ENCODE measurements at regions not wholly inside any gene's neighbourhood (a gene's known extent, or its start where the extent isn't known, plus 50 kb on each side); places are given as distances from the start of the nearest gene placed in this dataset.

DNA sequence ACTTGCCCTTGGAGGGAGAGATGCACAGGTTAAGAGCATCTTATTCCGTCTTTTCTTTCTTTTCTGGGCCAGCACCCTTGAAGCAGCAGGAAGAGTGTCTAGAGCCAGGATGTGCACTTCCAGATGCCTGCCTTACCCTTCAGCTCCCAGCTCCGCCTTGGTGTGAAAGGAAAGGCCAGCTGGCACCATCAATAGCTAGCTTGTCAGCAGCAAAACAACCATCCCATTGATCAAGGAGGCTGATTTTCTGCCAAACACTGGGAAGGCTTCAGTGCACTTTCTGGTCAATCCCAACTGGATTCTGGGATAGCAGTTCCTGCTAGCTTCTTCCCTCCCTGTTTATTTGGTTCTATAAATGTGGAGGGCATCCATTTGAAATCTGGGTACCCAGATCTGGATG, 110.9 kb upstream of the GALNT15 start:
- DNase-seq (ENCODE audit: extremely low spot score): no peak
- POLR2A ChIA-PET: no interaction called here
- CTCF ChIA-PET: no interaction called here
- TF ChIP-seq ARNT (IDR thresholded peaks at IDR 0.05) (no peak), ZNF384 (IDR thresholded peaks at IDR 0.05) (no peak), LEF1 (IDR thresholded peaks at IDR 0.05; ENCODE audit: borderline replicate concordance) (no peak), SUZ12 (IDR thresholded peaks at IDR 0.05) (no peak), TARDBP (IDR thresholded peaks at IDR 0.05) (no peak), HDGF (IDR thresholded peaks at IDR 0.05; ENCODE audit: borderline replicate concordance) (no peak), FOXM1 (IDR thresholded peaks at IDR 0.05; ENCODE audit: borderline replicate concordance) (no peak), L3MBTL2 (conservative IDR thresholded peaks at IDR 0.05) (no peak), ELF4 (IDR thresholded peaks at IDR 0.05) (no peak), FOXA1 (IDR thresholded peaks at IDR 0.05) (no peak), FOXK2 (IDR thresholded peaks at IDR 0.05) (no peak), SP1 (IDR thresholded peaks at IDR 0.05) (no peak), BHLHE40 (IDR thresholded peaks at IDR 0.05; ENCODE audit: borderline replicate concordance) (no peak), NFRKB (IDR thresholded peaks at IDR 0.05) (no peak)

DNA sequence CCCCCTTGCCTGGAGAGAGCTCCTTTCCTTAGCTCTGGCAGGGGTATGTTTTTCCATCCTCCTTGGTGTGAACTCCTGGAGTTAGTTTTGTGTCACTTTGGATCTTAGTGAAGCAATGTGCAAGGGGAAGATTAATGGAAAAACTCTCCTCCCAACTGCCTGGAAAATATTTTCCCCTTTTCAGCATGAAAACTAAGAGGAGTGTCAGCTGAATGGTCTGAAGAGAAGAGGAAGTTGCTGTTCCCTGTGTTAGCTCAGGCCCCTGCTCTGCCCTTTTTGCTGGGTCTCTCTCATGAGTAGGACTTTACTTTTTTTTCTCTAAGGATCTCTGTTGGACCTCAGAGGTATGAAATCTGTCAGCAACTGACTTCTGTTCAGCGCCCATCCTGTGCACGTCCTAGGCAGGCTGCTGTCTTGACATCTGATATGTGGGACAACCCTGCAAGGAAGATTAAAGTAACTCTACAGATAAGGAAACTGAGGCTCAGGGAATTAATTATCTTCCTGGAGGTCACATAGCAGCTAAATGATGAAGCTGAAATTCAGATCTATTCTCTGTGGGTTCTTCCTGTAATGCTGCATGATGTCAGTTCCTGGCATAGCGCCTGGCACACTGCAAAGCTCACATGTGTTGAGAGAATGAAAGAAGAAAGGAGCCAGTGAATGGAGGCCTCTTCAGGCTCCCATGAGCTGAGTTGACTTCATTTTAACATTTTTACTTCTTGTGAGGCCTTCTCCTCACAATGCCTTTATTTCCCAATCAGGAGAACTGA, 109.7 kb upstream of the GALNT15 start:
- CTCF ChIA-PET: interaction anchor here (0.6 kb wide), 1 partner anchor 114 kb away, joined by 3 read pairs; no protein-coding TSS in a partner anchor
- no peak for DNase-seq (ENCODE audit: extremely low spot score)
- POLR2A ChIA-PET: no interaction called here
- TF ChIP-seq FOXA1 (IDR thresholded peaks at IDR 0.05): no peak

DNA sequence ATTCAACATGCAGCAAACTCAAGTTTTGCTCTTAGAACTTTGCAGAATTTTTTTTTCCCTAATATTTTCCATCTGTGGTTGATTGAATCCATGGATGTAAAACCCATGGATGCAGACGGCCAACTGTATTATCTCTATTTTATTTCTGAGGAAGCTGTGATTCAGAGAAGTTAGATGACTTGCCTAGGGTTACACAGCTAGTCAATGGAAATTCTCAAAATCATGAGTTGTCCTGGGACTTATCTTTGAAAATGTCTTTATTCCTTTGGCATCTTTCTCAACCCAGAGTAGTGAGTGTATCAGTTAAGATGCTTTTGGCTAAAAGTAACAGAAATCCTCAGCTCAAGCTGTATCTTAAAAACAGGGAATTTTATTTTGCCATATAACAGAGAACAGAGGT, 107.9 kb upstream of the GALNT15 start:
- POLR2A ChIA-PET: no interaction called here
- TF ChIP-seq BHLHE40 (IDR thresholded peaks at IDR 0.05; ENCODE audit: borderline replicate concordance) (no peak), FOXM1 (IDR thresholded peaks at IDR 0.05; ENCODE audit: borderline replicate concordance) (no peak), LEF1 (IDR thresholded peaks at IDR 0.05; ENCODE audit: borderline replicate concordance) (no peak), FOXA1 (IDR thresholded peaks at IDR 0.05) (no peak), SP1 (IDR thresholded peaks at IDR 0.05) (no peak), ARNT (IDR thresholded peaks at IDR 0.05) (no peak), L3MBTL2 (conservative IDR thresholded peaks at IDR 0.05) (no peak), ZNF384 (IDR thresholded peaks at IDR 0.05) (no peak), TARDBP (IDR thresholded peaks at IDR 0.05) (no peak), FOXK2 (IDR thresholded peaks at IDR 0.05) (no peak), ELF4 (IDR thresholded peaks at IDR 0.05) (no peak), CTBP1 (IDR thresholded peaks at IDR 0.05; ENCODE audit: borderline replicate concordance) (no peak), SUZ12 (IDR thresholded peaks at IDR 0.05) (no peak), HDGF (IDR thresholded peaks at IDR 0.05; ENCODE audit: borderline replicate concordance) (no peak), NFRKB (IDR thresholded peaks at IDR 0.05) (no peak)
- TF ChIP-seq, protein P1, sequence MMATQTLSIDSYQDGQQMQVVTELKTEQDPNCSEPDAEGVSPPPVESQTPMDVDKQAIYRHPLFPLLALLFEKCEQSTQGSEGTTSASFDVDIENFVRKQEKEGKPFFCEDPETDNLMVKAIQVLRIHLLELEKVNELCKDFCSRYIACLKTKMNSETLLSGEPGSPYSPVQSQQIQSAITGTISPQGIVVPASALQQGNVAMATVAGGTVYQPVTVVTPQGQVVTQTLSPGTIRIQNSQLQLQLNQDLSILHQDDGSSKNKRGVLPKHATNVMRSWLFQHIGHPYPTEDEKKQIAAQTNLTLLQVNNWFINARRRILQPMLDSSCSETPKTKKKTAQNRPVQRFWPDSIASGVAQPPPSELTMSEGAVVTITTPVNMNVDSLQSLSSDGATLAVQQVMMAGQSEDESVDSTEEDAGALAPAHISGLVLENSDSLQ (IDR thresholded peaks at IDR 0.05): no peak
- CTCF ChIA-PET: no interaction called here
- no peak for DNase-seq (ENCODE audit: extremely low spot score)

DNA sequence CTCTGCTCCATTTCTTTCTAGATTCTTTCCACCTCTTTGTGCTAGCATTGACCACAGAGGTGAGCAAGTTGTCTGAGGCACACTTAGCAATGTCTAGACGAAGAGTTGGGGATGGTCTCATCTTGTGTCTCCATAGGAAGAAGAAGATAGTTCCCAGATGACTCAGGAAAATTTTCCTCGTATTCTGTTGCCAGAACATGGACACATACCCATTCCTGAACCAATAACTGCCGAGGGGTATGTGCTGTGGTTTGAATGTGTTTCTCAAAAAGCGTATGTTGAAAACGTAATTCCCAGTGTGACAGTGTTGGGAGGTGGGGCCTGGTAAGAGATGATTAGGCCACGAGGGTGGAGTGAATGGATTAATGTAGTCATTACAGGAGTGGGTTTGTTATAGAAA, 107.5 kb upstream of the GALNT15 start:
- ChIA-PET POLR2A (no interaction called here), CTCF (no interaction called here)

DNA sequence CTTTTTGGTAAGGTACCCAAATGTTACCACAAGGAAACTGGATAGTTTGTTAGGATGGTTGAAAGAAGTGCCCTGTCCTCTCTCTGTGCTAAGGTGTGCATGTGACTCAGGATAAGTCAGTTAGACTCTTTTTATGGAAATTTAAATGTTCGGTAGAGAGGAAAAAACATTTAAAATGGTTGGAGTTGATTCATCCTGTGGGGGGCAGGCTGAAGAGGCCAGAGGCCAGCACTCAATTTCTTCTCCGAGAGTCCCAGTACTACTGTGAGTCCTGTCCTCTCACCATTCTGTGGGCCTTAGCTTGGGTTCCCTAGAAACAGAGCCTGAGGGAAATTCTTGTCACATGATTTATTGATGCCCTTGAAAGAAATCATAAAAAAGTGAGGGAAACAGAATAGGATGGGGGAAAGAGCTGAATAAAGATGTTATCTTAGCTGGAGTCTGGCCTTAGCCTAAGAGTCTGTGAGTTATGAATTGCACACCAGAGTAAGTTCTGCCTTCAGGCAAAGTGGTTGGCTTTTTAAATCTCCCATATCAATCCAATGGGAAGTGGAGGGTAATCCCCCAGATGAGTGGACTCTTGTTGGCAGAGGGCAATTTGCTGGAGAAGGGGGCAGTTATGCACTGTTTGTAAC, 106.5 kb upstream of the GALNT15 start:
- TF ChIP-seq, protein P1 (IDR thresholded peaks at IDR 0.05): peak; percentile 76
- TF ChIP-seq L3MBTL2 (conservative IDR thresholded peaks at IDR 0.05) (no peak), LEF1 (IDR thresholded peaks at IDR 0.05; ENCODE audit: borderline replicate concordance) (no peak), ELF4 (IDR thresholded peaks at IDR 0.05) (no peak), TARDBP (IDR thresholded peaks at IDR 0.05) (no peak), FOXM1 (IDR thresholded peaks at IDR 0.05; ENCODE audit: borderline replicate concordance) (no peak), FOXK2 (IDR thresholded peaks at IDR 0.05) (no peak), SUZ12 (IDR thresholded peaks at IDR 0.05) (no peak), ZNF384 (IDR thresholded peaks at IDR 0.05) (no peak)
- DNase-seq (ENCODE audit: extremely low spot score): peak; percentile 15
- POLR2A ChIA-PET: no interaction called here
- CTCF ChIA-PET: interaction anchor here (0.6 kb wide), 1 partner anchor 10 kb away, joined by 8 read pairs; no protein-coding TSS in a partner anchor

More for the DNA sequence above, 107.5 kb upstream of the GALNT15 start:
- DNase-seq (ENCODE audit: extremely low spot score): no peak
- TF ChIP-seq BHLHE40 (IDR thresholded peaks at IDR 0.05; ENCODE audit: borderline replicate concordance) (no peak), SUZ12 (IDR thresholded peaks at IDR 0.05) (no peak), ELF4 (IDR thresholded peaks at IDR 0.05) (no peak), CTBP1 (IDR thresholded peaks at IDR 0.05; ENCODE audit: borderline replicate concordance) (no peak), FOXM1 (IDR thresholded peaks at IDR 0.05; ENCODE audit: borderline replicate concordance) (no peak), SP1 (IDR thresholded peaks at IDR 0.05) (no peak), L3MBTL2 (conservative IDR thresholded peaks at IDR 0.05) (no peak), HDGF (IDR thresholded peaks at IDR 0.05; ENCODE audit: borderline replicate concordance) (no peak), LEF1 (IDR thresholded peaks at IDR 0.05; ENCODE audit: borderline replicate concordance) (no peak), FOXK2 (IDR thresholded peaks at IDR 0.05) (no peak), NFRKB (IDR thresholded peaks at IDR 0.05) (no peak), FOXA1 (IDR thresholded peaks at IDR 0.05) (no peak), ZNF384 (IDR thresholded peaks at IDR 0.05) (no peak), TARDBP (IDR thresholded peaks at IDR 0.05) (no peak), ARNT (IDR thresholded peaks at IDR 0.05) (no peak)
- TF ChIP-seq, protein P1 (IDR thresholded peaks at IDR 0.05): no peak

Data from HEK293T (cell line).